ENCODE measurements at regions not wholly inside any gene's neighbourhood (a gene's known extent, or its start where the extent isn't known, plus 50 kb on each side); places are given as distances from the start of the nearest gene placed in this dataset.

GRCh38 chr11:34775417-34775888 lies 140.7 kb downstream of the APIP start:
- no peak for TF ChIP-seq CTCF (conservative IDR thresholded peaks at IDR 0.05; ENCODE audit: low read depth, low read length)
- no peak for TF ChIP-seq EZH2 (IDR thresholded peaks at IDR 0.05; ENCODE audit: borderline replicate concordance, low read depth, low read length, poor library complexity, severe bottlenecking)
